ENCODE measurements at regions not wholly inside any gene's neighbourhood (a gene's known extent, or its start where the extent isn't known, plus 50 kb on each side); places are given as distances from the start of the nearest gene placed in this dataset.
"Not testable (repeated sequence)": the region's sequence is repeated elsewhere in the genome, so short reads cannot be mapped to it uniquely, and the experiment has no call there.

DNA sequence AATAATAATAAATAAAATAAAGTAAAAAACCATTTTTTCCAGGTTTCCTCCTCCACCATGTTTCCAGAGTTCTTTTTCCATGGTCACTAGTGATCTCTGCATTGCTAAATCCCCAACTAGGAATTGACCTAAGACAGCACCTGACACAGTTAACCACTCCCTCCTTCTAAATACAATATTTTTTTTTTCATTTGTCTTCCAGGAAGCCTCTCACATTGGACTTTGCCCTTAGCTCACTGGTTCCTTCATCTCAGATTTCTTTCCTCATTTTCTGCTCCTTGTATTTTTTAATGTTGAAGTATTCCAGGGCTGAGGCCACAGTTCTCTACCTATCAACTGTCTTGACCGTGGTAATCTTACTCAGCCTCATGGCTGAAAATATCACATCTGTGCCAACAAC is 187.3 kb upstream of the FAM241A start:
- H3K4me1 ChIP-seq (ENCODE audit: control insufficient read depth, insufficient read depth, low read length, unreplicated experiment) = peaks cover 19% of the 10 kb centered on the region
- 0 out of 2 replicates have a peak, but pooled peaks cover 2% of the 10 kb centered on the region for H3K27me3 ChIP-seq (ENCODE audit: insufficient read depth, low read length)
- no peak overlapping the region for H3K4me3 ChIP-seq (ENCODE audit: low read depth, low read length)
- H2AFZ ChIP-seq (ENCODE audit: low read length, unreplicated experiment) = no peak overlapping the region
- H3K36me3 ChIP-seq (ENCODE audit: insufficient read depth, low read length) = no peaks in the 10 kb centered on the region
- H3K79me2 ChIP-seq (ENCODE audit: control insufficient read depth, insufficient read depth, low read length, unreplicated experiment) = no peaks in the 10 kb centered on the region
- H3K27ac ChIP-seq (ENCODE audit: low read depth, low read length) = no peak overlapping the region

GRCh38 chr4:111959222-111959621 is 186.0 kb upstream of the FAM241A start:
- Histone ChIP-seq H3K36me3 (ENCODE audit: insufficient read depth, low read length) (no peaks in the 10 kb centered on the region), H3K79me2 (ENCODE audit: control insufficient read depth, insufficient read depth, low read length, unreplicated experiment) (no peaks in the 10 kb centered on the region), H3K4me1 (ENCODE audit: control insufficient read depth, insufficient read depth, low read length, unreplicated experiment) (peaks cover 19% of the 10 kb centered on the region), H3K27ac (ENCODE audit: low read depth, low read length) (peak overlapping the region; percentile 49), H3K4me3 (ENCODE audit: low read depth, low read length) (no peak overlapping the region), H3K27me3 (ENCODE audit: insufficient read depth, low read length) (no peaks in the 10 kb centered on the region), H2AFZ (ENCODE audit: low read length, unreplicated experiment) (no peak overlapping the region)

DNA sequence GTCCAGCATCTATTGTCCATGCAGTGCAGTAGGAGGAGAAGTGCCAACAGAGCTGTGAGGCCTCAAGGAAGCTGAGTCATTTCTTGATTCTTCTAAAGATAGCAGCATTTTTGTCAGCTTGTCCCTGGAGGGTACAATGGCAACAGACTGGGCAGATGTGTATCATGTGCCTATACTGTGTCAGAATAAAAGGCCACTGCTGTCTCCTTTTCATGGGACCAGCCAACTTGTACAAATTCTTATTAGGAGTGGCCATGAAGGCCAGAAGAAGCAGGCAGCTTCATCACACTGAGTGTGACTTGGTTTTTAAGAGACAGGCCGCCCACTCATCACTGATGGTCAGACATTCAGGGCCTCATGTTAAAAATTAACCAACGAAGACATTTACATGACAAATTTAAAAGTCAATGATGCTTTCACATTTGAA is 185.0 kb upstream of the FAM241A start:
- Histone ChIP-seq H3K36me3 (ENCODE audit: insufficient read depth, low read length) (no peaks in the 10 kb centered on the region), H3K4me1 (ENCODE audit: control insufficient read depth, insufficient read depth, low read length, unreplicated experiment) (peaks cover 19% of the 10 kb centered on the region), H3K27ac (ENCODE audit: low read depth, low read length) (peak overlapping the region; percentile 13; the same call in 1 of the 2 replicates), H2AFZ (ENCODE audit: low read length, unreplicated experiment) (no peak overlapping the region), H3K27me3 (ENCODE audit: insufficient read depth, low read length) (no peaks in the 10 kb centered on the region), H3K79me2 (ENCODE audit: control insufficient read depth, insufficient read depth, low read length, unreplicated experiment) (no peaks in the 10 kb centered on the region), H3K4me3 (ENCODE audit: low read depth, low read length) (no peak overlapping the region)

DNA sequence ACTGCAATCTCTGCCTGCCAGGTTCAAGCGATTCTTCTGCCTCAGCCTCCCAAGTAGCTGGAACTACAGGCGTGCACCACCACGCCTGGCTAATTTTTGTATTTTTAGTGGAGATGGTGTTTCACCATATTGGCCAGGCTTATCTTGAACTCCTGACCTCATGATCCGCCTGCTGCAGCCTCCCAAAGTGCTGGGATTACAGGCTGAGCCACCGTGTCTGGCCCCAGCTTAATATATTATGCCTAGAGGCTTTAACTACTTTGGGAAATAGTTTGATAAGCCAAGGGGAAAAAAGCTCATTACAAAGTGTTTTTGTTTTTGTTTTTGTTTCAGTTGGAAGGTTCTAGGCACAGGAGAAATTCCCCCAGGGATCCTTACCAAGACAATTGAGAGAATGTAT is 184.2 kb upstream of the FAM241A start:
- H3K79me2 ChIP-seq (ENCODE audit: control insufficient read depth, insufficient read depth, low read length, unreplicated experiment); H3K27ac ChIP-seq (ENCODE audit: low read depth, low read length); H2AFZ ChIP-seq (ENCODE audit: low read length, unreplicated experiment); H3K4me3 ChIP-seq (ENCODE audit: low read depth, low read length); H3K27me3 ChIP-seq (ENCODE audit: insufficient read depth, low read length); H3K36me3 ChIP-seq (ENCODE audit: insufficient read depth, low read length): not testable (repeated sequence)
- H3K4me1 ChIP-seq (ENCODE audit: control insufficient read depth, insufficient read depth, low read length, unreplicated experiment) = peaks cover 19% of the 10 kb centered on the region

- H3K27me3 ChIP-seq (ENCODE audit: insufficient read depth, low read length) = no peaks in the 10 kb centered on the region
- H3K79me2 ChIP-seq (ENCODE audit: control insufficient read depth, insufficient read depth, low read length, unreplicated experiment) = no peaks in the 10 kb centered on the region
- H3K36me3 ChIP-seq (ENCODE audit: insufficient read depth, low read length) = no peaks in the 10 kb centered on the region
- H3K4me1 ChIP-seq (ENCODE audit: control insufficient read depth, insufficient read depth, low read length, unreplicated experiment) = peaks cover 19% of the 10 kb centered on the region
- no peak overlapping the region for H3K4me3 ChIP-seq (ENCODE audit: low read depth, low read length)
- no peak overlapping the region for H2AFZ ChIP-seq (ENCODE audit: low read length, unreplicated experiment)
- H3K27ac ChIP-seq (ENCODE audit: low read depth, low read length) = no peak overlapping the region
These were observed 183.4 kb upstream of the FAM241A start for GRCh38 chr4:111961809-111962208.

- H3K36me3 ChIP-seq (ENCODE audit: insufficient read depth, low read length) = no peaks in the 10 kb centered on the region
- H3K79me2 ChIP-seq (ENCODE audit: control insufficient read depth, insufficient read depth, low read length, unreplicated experiment) = no peaks in the 10 kb centered on the region
- H3K4me3 ChIP-seq (ENCODE audit: low read depth, low read length) = no peak overlapping the region
- H2AFZ ChIP-seq (ENCODE audit: low read length, unreplicated experiment) = no peak overlapping the region
- H3K4me1 ChIP-seq (ENCODE audit: control insufficient read depth, insufficient read depth, low read length, unreplicated experiment) = peaks cover 19% of the 10 kb centered on the region
- no peak overlapping the region for H3K27ac ChIP-seq (ENCODE audit: low read depth, low read length)
- no peaks in the 10 kb centered on the region for H3K27me3 ChIP-seq (ENCODE audit: insufficient read depth, low read length)
These were observed 182.0 kb upstream of the FAM241A start for GRCh38 chr4:111963158-111963700.

DNA sequence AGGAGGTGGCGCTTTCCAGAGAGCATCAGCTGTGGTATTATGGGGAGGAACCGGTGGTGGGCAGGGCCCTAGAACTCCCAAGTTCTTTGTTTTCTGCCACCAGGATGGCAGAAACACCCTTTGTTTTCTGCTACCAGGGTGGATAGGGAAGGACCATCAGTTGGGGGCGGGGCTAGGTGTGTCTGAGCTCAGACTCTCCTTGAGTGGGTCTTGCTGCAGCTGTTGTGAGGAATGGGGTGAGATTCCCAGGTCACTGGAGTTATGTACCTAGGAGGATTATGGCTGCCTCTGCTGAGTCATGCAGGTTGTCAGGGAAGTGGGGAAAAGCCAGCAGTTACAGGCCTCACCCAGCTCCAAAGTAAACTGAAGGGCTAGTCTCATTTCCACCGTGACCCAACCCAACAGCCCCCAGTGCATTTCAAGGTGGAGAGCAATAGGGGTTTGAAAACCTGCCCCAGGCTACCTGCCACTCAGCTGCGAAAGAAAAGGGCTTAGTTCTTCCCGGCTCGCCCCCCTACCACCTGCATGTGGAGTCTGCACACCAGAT is 167.8 kb upstream of the FAM241A start:
- Histone ChIP-seq H3K4me3 (ENCODE audit: low read depth, low read length) (no peak overlapping the region), H3K27ac (ENCODE audit: low read depth, low read length) (no peak overlapping the region), H3K27me3 (ENCODE audit: insufficient read depth, low read length) (peaks cover 34% of the 10 kb centered on the region), H3K4me1 (ENCODE audit: control insufficient read depth, insufficient read depth, low read length, unreplicated experiment) (no peaks in the 10 kb centered on the region), H2AFZ (ENCODE audit: low read length, unreplicated experiment) (no peak overlapping the region), H3K79me2 (ENCODE audit: control insufficient read depth, insufficient read depth, low read length, unreplicated experiment) (no peaks in the 10 kb centered on the region), H3K36me3 (ENCODE audit: insufficient read depth, low read length) (no peaks in the 10 kb centered on the region)

GRCh38 chr4:111979921-111980320 is 165.3 kb upstream of the FAM241A start:
- Histone ChIP-seq H3K27ac (ENCODE audit: low read depth, low read length) (no peak overlapping the region), H3K79me2 (ENCODE audit: control insufficient read depth, insufficient read depth, low read length, unreplicated experiment) (no peaks in the 10 kb centered on the region), H3K27me3 (ENCODE audit: insufficient read depth, low read length) (peaks cover 55% of the 10 kb centered on the region), H3K4me3 (ENCODE audit: low read depth, low read length) (no peak overlapping the region), H3K4me1 (ENCODE audit: control insufficient read depth, insufficient read depth, low read length, unreplicated experiment) (no peaks in the 10 kb centered on the region), H3K36me3 (ENCODE audit: insufficient read depth, low read length) (no peaks in the 10 kb centered on the region), H2AFZ (ENCODE audit: low read length, unreplicated experiment) (no peak overlapping the region)

- H2AFZ ChIP-seq (ENCODE audit: low read length, unreplicated experiment) = no peak overlapping the region
- H3K4me3 ChIP-seq (ENCODE audit: low read depth, low read length) = no peak overlapping the region
- H3K27ac ChIP-seq (ENCODE audit: low read depth, low read length) = no peak overlapping the region
- no peaks in the 10 kb centered on the region for H3K36me3 ChIP-seq (ENCODE audit: insufficient read depth, low read length)
- peaks cover 66% of the 10 kb centered on the region for H3K27me3 ChIP-seq (ENCODE audit: insufficient read depth, low read length)
- no peaks in the 10 kb centered on the region for H3K4me1 ChIP-seq (ENCODE audit: control insufficient read depth, insufficient read depth, low read length, unreplicated experiment)
- H3K79me2 ChIP-seq (ENCODE audit: control insufficient read depth, insufficient read depth, low read length, unreplicated experiment) = no peaks in the 10 kb centered on the region
These were observed 163.2 kb upstream of the FAM241A start for GRCh38 chr4:111982089-111982488.

- H3K27me3 ChIP-seq (ENCODE audit: insufficient read depth, low read length) = peaks cover 71% of the 10 kb centered on the region
- no peaks in the 10 kb centered on the region for H3K36me3 ChIP-seq (ENCODE audit: insufficient read depth, low read length)
- H3K27ac ChIP-seq (ENCODE audit: low read depth, low read length) = no peak overlapping the region
- H3K4me1 ChIP-seq (ENCODE audit: control insufficient read depth, insufficient read depth, low read length, unreplicated experiment) = no peaks in the 10 kb centered on the region
- no peaks in the 10 kb centered on the region for H3K79me2 ChIP-seq (ENCODE audit: control insufficient read depth, insufficient read depth, low read length, unreplicated experiment)
- H2AFZ ChIP-seq (ENCODE audit: low read length, unreplicated experiment) = no peak overlapping the region
- H3K4me3 ChIP-seq (ENCODE audit: low read depth, low read length) = no peak overlapping the region
These were observed 161.0 kb upstream of the FAM241A start for GRCh38 chr4:111984169-111984819.

DNA sequence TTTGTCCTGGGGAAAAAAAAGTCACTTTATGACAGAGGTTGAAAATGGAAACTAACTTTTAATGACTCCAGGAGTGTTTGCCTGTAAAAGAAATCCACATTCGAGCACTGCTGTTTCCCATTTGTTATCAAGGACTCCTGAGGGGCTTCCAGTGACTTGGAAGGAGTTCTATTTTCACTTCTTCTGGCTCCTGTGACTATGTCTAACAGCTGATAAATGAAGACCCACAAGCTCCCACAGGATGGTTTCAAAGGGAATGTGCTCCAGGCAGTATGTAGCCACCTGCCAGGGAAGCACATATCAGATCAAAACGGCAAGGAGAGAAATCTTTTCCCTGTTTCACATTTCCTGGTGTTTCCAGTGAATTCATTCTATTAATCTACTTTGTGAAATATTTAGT is 159.8 kb upstream of the FAM241A start:
- Histone ChIP-seq H3K4me1 (ENCODE audit: control insufficient read depth, insufficient read depth, low read length, unreplicated experiment) (no peaks in the 10 kb centered on the region), H3K4me3 (ENCODE audit: low read depth, low read length) (no peak overlapping the region), H3K27me3 (ENCODE audit: insufficient read depth, low read length) (peaks cover 76% of the 10 kb centered on the region), H3K27ac (ENCODE audit: low read depth, low read length) (no peak overlapping the region), H3K79me2 (ENCODE audit: control insufficient read depth, insufficient read depth, low read length, unreplicated experiment) (no peaks in the 10 kb centered on the region), H2AFZ (ENCODE audit: low read length, unreplicated experiment) (no peak overlapping the region), H3K36me3 (ENCODE audit: insufficient read depth, low read length) (no peaks in the 10 kb centered on the region)
